ENCODE measurements at regions not wholly inside any gene's neighbourhood (a gene's known extent, or its start where the extent isn't known, plus 50 kb on each side); places are given as distances from the start of the nearest gene placed in this dataset.
"Not testable (repeated sequence)": the region's sequence is repeated elsewhere in the genome, so short reads cannot be mapped to it uniquely, and the experiment has no call there.

DNA sequence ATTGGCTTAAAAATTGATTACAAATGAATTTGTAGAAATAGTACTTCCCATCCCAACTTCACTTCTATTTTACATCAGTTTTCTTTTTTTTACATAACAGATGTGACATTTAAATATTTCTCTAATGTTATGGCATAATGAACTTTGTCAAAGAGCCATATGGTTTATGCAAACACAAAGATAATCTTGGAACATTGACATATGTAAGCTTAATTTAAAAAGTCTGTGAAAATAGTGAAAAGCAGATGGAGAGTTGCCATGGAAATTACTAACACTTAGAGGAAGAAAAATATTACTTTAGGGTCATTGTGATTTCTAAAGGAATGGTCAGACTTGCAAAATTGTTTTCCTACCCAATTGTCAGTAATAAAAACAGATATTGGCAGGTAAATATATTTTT is 232.4 kb downstream of the AEBP2 start:
- no peak for DNase-seq

DNA sequence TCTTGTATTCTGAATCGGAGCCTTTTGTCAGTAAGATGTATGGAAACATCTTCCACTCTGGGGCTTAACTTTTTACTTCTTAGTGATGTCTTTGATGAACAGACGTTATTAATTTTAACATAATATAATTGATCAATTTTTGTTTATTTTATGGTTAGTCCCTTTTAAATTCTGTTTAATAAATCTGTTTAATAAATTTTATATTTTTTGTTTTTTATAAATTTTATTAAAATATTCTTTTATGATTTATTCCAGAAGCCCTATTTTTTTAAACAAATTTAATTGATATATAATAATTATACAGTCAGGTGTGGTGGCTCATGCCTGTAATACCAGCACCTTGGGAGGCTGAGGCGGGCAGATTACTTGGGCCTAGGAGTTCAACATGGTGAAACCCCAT is 235.1 kb downstream of the AEBP2 start:
- no peak for DNase-seq

DNA sequence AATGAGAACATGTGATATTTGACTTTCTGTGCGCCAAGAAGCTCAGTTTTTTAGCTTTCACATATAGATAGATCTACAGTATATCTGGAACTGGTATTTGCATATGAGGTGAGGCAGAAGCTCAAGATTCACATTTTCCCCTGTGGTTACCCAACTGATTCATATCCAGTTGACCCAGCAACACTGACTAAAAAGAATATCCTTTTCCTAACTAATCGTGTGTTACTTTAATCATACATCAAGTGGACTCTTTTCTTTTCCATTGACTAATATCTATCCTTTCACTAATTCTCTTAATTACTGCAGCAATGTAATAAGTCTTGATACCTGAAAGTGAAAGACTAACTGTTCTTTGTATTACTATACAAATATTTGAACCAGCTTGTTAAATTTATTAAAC is 236.1 kb downstream of the AEBP2 start:
- no peak for DNase-seq

DNA sequence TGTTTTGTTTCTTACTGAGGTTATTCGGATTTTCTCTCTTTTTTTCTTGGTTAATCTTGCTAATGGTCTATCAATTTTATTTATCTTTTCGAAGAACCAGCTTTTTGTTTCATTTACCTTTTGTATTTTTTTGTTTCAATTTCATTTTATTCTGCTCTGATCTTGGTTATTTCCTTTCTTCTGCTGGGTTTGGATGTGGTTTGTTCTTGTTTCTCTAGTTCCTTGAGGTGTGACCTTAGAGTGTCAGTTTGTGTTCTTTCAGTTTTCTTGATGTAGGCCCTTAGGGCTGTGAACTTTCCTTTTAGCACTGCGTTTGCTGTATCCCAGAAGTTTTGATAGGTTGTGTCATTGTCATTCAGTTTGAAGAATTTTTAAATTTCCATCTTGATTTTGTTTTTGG is 239.2 kb downstream of the AEBP2 start:
- not testable (repeated sequence) for DNase-seq

DNA sequence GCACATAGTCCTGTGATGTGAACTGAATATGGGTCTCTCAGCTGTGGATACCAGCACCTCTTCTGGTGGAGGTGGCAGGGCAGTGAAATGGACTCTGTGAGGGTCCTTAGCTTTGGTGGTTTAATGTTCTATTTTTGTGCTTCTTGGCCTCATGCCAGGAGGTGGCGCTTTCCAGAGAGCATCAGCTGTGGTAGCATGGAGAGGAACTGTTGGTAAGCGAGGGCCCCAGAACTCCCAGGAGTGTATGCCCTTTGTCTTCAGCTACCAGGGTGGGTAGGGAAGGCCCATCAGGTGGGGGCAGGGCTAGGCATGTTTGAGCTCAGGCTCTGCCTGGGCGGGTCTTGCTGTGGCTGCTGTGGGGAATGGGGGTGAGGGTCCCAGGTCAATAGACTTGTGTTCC is 241.7 kb downstream of the AEBP2 start:
- DNase-seq: no peak

DNA sequence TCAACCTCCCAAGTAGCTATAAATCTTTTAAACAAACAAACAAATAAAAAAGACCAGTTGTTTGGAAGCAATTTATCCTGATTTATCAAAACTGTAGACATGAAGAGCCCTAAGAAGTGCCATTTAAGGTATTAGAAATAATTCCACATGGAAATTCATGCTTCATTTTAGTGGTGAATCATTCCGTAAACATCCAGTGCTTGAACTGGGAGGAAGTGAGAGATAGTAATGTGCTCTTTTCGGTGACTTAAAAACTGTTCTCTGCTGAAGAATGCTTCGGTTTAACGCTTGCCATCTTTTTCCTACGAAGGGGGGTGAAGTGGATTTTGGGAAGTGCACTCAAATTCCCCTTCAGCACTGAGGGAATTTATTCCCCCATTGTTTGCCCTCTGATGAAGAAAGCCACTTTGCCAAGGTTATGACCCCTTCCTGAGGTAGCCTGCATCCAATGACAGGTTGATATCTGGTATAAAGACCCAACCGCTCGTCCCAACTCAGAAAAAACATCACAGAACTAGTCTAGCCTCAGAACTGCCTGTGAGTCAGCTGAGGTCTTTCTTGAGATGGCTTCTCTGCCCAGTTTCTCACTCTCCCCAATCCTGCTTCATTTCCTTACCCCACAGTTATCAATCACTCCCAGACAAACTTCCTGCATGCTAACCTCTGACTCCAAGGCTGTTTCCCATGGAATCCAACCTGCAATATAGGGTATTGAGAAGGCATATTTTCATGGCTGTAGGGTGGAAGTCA is 244.1 kb downstream of the AEBP2 start:
- no peak for DNase-seq

GRCh38 chr12:19687371-19687770 is 248.1 kb downstream of the AEBP2 start:
- DNase-seq: no peak

- no peak for DNase-seq
Observed at GRCh38 chr12:19688532-19688931, 249.2 kb downstream of the AEBP2 start.

DNA sequence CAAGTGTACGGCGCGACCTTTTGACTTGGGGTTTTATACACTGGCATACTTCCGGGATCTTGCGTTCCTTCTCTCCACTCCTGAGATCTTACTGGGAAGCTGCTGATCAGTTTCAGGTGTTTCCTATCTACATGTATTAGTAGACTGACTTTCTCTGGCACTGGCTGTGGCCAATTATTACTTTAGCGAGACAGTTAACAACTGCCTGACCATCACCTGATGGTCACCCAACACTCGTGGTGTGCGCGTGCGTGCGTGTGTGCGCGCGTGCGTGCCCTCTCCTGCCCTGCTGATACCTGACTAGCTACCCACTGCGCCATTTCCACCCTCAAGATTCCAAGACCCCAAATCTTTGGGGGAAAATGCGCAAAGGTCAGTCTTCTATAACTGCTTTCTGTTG is 249.9 kb downstream of the AEBP2 start:
- DNase-seq: no peak

DNA sequence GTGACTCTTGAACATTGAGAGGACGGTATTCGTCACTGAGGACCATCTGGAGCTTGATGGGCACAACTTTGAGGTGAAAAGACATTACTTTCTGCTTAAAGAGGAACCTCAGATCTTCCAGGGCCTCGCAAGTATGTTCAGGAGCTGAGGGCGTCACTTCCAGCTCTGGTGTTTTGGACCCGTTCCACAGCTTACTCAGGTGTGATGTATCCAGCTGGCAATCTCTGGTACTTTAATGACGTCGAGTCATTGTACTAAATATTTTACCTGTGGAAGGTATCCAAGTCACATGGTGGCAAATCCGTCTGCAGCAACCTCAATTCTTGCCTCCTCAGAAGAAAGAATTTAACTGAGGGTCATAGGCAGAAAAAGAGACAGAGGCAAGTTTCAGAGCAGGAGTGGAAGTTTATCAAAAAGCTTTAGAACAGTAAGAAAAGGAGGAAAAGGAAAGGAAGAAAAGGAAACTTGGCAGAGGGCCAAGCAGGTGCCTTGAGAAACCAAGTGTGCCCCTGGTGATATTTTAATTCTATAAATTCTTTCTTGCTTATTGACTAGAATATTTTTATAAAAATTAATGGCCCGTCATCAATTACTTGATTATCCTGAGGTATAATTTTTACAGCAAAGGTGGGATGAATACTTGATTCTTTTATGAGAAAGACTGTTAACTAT is 250.6 kb downstream of the AEBP2 start:
- DNase-seq: no peak

GRCh38 chr12:19692091-19692490 is 252.8 kb downstream of the AEBP2 start:
- DNase-seq: no peak

DNA sequence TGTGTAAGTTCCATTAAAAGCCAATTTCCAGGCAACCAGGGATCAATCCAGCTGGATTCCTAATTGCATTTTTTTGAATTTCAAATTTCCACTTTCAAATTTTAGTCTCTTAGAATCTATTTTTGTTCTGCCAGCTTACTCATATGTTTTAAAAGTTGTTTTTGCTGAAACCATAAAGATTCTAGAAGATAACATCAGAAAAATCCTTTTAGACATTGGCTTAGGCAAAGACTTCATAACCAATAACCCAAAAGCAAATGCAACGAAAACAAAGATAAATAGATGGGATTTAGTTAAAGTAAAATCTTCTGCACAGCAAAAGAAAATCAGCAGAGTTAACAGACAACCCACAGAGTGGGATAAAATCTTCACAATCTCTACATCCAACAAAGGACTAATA is 253.3 kb downstream of the AEBP2 start:
- DNase-seq: no peak

GRCh38 chr12:19694627-19695026 is 255.3 kb downstream of the AEBP2 start:
- no peak for DNase-seq

DNA sequence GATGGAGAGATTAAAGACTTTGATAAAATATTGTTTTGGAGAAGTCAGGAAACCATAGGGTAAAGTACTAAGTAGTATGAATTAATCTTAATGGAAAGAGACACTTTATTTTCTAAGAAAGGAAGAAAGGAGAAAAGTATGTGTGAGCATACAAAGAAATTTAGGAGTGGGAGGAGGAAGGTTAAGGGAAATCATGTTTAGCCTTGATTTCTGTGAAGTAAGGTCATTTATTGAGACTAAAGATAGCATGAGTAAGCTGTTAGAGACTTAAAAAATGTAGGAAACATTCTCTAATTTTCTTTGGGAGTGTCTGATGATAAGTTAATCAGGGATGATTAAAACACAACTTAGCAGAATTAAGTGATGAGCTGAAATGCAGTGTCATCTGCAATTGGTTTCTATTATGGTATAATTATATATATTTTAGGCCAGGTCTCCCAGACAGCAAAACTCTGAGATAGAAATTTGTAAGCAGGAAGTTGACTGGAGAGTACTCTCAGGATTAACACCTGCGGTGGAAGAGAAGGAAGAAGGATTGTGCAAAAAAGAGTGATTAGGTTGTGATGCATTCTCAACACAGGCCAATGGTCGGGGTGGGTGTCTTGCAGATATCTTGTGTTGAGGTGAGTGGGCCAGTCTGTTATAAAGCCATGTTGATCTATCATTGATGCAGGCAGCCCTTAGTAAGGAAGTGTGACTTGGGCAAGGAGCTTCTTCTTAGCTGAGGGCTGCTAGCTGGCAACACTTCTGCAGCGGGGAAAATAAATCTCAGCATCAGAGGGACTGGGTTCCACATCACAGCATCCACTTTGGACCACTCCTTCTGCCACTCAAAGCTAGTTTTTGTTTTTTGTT is 256.2 kb downstream of the AEBP2 start:
- no peak for DNase-seq

DNA sequence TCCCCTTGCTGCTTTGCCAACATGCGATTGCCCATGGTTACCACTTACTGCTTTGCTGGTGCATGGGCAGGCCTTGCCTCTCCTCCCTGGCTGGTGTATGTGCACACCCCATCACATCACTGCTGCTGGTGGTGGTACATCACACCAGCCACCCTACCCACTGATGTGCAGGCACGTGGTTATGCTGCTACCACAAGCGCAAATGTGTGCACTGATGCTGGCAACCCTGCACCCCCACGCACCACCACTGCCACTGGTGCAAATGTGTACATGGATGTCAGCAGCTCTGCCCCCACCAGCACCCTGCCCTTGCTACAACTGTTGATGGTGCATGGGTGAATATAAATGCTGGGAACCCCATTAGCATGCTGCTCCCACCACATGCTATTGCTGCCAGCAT is 261.7 kb downstream of the AEBP2 start:
- no peak for DNase-seq

- no peak for DNase-seq
Observed at GRCh38 chr12:19704966-19705365, 265.7 kb downstream of the AEBP2 start.

- DNase-seq: no peak
Observed at GRCh38 chr12:19706936-19707335, 267.6 kb downstream of the AEBP2 start.

- no peak for DNase-seq
Observed at GRCh38 chr12:19707948-19708409, 268.7 kb downstream of the AEBP2 start.

GRCh38 chr12:19709889-19710288 is 270.6 kb downstream of the AEBP2 start:
- DNase-seq: no peak

- DNase-seq: no peak
Observed at GRCh38 chr12:19710811-19711793, 271.8 kb downstream of the AEBP2 start.

DNA sequence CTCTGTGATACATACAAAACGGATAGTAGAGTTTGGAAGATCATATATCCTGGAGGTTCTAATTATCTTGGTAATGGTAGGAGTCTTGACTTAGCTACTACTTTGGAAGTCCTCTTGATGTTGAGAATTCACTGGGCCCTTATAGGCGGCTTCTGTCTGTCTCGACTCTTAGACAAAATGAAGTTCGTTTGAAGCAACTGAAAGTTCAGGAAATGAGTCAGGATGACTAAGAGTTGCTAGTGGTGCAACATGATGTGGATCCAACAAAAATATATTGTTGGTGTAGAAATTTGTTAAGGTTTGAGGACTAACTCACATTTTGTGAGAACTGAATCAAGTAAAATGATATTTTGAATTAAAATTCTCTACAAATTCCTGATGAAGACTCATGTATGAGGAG is 272.7 kb downstream of the AEBP2 start:
- no peak for DNase-seq

DNA sequence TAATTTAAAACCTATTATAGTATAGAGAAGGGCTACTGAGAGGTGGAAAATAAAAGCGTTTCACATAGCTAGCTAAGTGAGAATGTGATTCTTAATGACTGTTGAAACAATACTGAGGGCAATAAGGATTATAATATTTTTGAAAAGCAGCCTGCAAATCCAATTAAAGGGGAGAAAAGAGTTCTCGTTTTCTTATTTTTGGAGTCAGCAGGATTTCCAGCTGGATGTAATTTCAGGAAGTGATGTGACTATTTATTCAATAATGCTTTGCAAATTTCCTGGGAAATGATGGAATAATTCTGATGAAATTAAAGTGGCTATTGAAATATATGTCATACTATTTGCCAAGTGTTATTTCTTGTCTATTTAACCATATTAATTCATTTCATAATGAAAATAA is 279.1 kb downstream of the AEBP2 start:
- no peak for DNase-seq

Data from NCI-H510A (cell line).